ENCODE measurements at regions not wholly inside any gene's neighbourhood (a gene's known extent, or its start where the extent isn't known, plus 50 kb on each side); places are given as distances from the start of the nearest gene placed in this dataset.

GRCh38 chr6:102501615-102502014, 1108.1 kb downstream of the GRIK2 start:
- FAIRE-seq (no peak), DNase-seq (ENCODE audit: extremely low spot score, insufficient read length, low read depth) (no peak)

- no peak for DNase-seq (ENCODE audit: extremely low spot score, insufficient read length, low read depth)
- no peak for FAIRE-seq
These were observed 1101.3 kb downstream of the GRIK2 start for GRCh38 chr6:102494808-102495207.

- FAIRE-seq (no peak), DNase-seq (ENCODE audit: extremely low spot score, insufficient read length, low read depth) (no peak)
These were observed 1100.0 kb downstream of the GRIK2 start for GRCh38 chr6:102493485-102493884.

GRCh38 chr6:102488729-102489128, 1095.2 kb downstream of the GRIK2 start:
- FAIRE-seq (no peak), DNase-seq (ENCODE audit: extremely low spot score, insufficient read length, low read depth) (no peak)

GRCh38 chr6:102485480-102485879, 1092.0 kb downstream of the GRIK2 start:
- no peak for DNase-seq (ENCODE audit: extremely low spot score, insufficient read length, low read depth)
- FAIRE-seq = no peak

GRCh38 chr6:102474041-102474807, 1080.7 kb downstream of the GRIK2 start:
- DNase-seq (ENCODE audit: extremely low spot score, insufficient read length, low read depth) = no peak
- FAIRE-seq = no peak

GRCh38 chr6:102458990-102459389, 1065.5 kb downstream of the GRIK2 start:
- no peak for FAIRE-seq
- DNase-seq (ENCODE audit: extremely low spot score, insufficient read length, low read depth) = no peak

- DNase-seq (ENCODE audit: extremely low spot score, insufficient read length, low read depth) = no peak
- FAIRE-seq = no peak
These were observed 1044.7 kb downstream of the GRIK2 start for GRCh38 chr6:102438171-102438570.

- no peak for FAIRE-seq
- no peak for DNase-seq (ENCODE audit: extremely low spot score, insufficient read length, low read depth)
These were observed 1024.0 kb downstream of the GRIK2 start for GRCh38 chr6:102417368-102417998.

GRCh38 chr6:102415891-102416290, 1022.4 kb downstream of the GRIK2 start:
- DNase-seq (ENCODE audit: extremely low spot score, insufficient read length, low read depth) (no peak), FAIRE-seq (no peak)

- no peak for DNase-seq (ENCODE audit: extremely low spot score, insufficient read length, low read depth)
- FAIRE-seq = no peak
These were observed 1018.3 kb downstream of the GRIK2 start for GRCh38 chr6:102411796-102412195.

- FAIRE-seq (no peak), DNase-seq (ENCODE audit: extremely low spot score, insufficient read length, low read depth) (no peak)
These were observed 1014.6 kb downstream of the GRIK2 start for GRCh38 chr6:102407886-102408741.

- DNase-seq (ENCODE audit: extremely low spot score, insufficient read length, low read depth) (no peak), FAIRE-seq (no peak)
These were observed 1012.4 kb downstream of the GRIK2 start for GRCh38 chr6:102405860-102406259.

GRCh38 chr6:102402635-102403329, 1009.3 kb downstream of the GRIK2 start:
- DNase-seq (ENCODE audit: extremely low spot score, insufficient read length, low read depth) = no peak
- no peak for FAIRE-seq

GRCh38 chr6:102398788-102399390, 1005.4 kb downstream of the GRIK2 start:
- no peak for DNase-seq (ENCODE audit: extremely low spot score, insufficient read length, low read depth)
- FAIRE-seq = no peak

- no peak for DNase-seq (ENCODE audit: extremely low spot score, insufficient read length, low read depth)
- FAIRE-seq = no peak
These were observed 997.0 kb downstream of the GRIK2 start for GRCh38 chr6:102390541-102390940.

- no peak for FAIRE-seq
- no peak for DNase-seq (ENCODE audit: extremely low spot score, insufficient read length, low read depth)
These were observed 996.5 kb downstream of the GRIK2 start for GRCh38 chr6:102389994-102390393.

- FAIRE-seq (no peak), DNase-seq (ENCODE audit: extremely low spot score, insufficient read length, low read depth) (no peak)
These were observed 994.0 kb downstream of the GRIK2 start for GRCh38 chr6:102387326-102388033.

GRCh38 chr6:102381203-102381602, 987.7 kb downstream of the GRIK2 start:
- FAIRE-seq (no peak), DNase-seq (ENCODE audit: extremely low spot score, insufficient read length, low read depth) (no peak)
